ENCODE measurements at regions not wholly inside any gene's neighbourhood (a gene's known extent, or its start where the extent isn't known, plus 50 kb on each side); places are given as distances from the start of the nearest gene placed in this dataset.

DNA sequence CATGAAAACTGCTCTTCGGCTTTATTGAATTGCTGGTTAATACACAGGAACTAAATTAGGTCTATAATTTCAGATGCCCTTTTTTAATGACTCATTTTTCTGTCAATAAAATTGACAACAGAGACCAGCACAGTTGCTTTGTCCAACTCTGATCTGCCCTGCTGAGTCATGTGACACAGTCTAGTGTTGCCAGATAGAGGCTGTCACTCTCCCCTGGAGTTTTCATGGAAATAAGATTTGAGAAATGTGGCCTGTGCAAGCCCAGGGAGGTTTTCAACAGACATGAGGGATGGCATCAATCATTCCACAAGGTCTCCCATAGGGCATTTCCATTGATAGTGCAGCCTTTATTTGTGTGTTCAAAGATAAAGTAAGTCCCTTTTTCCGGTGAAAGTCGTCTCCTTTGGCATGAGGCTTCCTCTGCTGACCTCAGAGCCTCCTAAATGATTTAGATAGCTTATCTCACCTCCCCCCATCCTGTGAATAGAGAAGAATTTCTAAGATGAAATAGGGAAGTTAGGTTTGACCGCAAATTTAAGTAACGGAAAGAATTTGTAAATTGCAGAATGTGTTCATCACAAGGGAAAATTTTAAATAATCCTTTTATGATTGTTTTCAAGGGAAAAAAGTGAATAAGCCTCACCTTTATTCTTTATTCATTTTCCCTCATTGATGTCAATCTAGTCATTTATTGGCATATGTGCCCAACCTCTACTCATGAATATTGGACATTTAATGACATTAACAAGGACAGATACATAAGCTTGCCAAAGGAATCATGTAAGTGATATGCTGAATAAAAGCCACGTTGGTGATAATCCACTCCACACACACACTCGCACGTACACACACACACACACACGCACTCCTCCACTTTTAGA is 277.7 kb downstream of the ADGB start:
- TF ChIP-seq, protein P1, sequence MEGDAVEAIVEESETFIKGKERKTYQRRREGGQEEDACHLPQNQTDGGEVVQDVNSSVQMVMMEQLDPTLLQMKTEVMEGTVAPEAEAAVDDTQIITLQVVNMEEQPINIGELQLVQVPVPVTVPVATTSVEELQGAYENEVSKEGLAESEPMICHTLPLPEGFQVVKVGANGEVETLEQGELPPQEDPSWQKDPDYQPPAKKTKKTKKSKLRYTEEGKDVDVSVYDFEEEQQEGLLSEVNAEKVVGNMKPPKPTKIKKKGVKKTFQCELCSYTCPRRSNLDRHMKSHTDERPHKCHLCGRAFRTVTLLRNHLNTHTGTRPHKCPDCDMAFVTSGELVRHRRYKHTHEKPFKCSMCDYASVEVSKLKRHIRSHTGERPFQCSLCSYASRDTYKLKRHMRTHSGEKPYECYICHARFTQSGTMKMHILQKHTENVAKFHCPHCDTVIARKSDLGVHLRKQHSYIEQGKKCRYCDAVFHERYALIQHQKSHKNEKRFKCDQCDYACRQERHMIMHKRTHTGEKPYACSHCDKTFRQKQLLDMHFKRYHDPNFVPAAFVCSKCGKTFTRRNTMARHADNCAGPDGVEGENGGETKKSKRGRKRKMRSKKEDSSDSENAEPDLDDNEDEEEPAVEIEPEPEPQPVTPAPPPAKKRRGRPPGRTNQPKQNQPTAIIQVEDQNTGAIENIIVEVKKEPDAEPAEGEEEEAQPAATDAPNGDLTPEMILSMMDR (IDR thresholded peaks at IDR 0.05) = no peak
- TF ChIP-seq, protein P2, sequence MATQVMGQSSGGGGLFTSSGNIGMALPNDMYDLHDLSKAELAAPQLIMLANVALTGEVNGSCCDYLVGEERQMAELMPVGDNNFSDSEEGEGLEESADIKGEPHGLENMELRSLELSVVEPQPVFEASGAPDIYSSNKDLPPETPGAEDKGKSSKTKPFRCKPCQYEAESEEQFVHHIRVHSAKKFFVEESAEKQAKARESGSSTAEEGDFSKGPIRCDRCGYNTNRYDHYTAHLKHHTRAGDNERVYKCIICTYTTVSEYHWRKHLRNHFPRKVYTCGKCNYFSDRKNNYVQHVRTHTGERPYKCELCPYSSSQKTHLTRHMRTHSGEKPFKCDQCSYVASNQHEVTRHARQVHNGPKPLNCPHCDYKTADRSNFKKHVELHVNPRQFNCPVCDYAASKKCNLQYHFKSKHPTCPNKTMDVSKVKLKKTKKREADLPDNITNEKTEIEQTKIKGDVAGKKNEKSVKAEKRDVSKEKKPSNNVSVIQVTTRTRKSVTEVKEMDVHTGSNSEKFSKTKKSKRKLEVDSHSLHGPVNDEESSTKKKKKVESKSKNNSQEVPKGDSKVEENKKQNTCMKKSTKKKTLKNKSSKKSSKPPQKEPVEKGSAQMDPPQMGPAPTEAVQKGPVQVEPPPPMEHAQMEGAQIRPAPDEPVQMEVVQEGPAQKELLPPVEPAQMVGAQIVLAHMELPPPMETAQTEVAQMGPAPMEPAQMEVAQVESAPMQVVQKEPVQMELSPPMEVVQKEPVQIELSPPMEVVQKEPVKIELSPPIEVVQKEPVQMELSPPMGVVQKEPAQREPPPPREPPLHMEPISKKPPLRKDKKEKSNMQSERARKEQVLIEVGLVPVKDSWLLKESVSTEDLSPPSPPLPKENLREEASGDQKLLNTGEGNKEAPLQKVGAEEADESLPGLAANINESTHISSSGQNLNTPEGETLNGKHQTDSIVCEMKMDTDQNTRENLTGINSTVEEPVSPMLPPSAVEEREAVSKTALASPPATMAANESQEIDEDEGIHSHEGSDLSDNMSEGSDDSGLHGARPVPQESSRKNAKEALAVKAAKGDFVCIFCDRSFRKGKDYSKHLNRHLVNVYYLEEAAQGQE (IDR thresholded peaks at IDR 0.05; ENCODE audit: insufficient read depth in 1 of 2, low read depth in 2 of 2, low read length in 1 of 2) = no peak
- no peak for TF ChIP-seq POLR2AphosphoS5 (IDR thresholded peaks at IDR 0.05; ENCODE audit: low read depth, low read length)
